Vagina (tissue), 2 donors: ENCODE measurements at regions not wholly inside any gene's neighbourhood (a gene's known extent, or its start where the extent isn't known, plus 50 kb on each side); places are given as distances from the start of the nearest gene placed in this dataset.

ENCODE experiments used
- DNase-seq, 2 donors: peaks; one replicate each; pipeline ENCODE4 v3.0.0-alpha.2; 2017; ENCODE audit errors: extremely low spot score in 2 of 2
- H3K27ac ChIP-seq: fragments of 200-600 bp; sonication (generic); one replicate; pipeline ENCODE4 v1.5.1; 2019
- H3K27me3 ChIP-seq: fragments of 200-600 bp; sonication (generic); one replicate; pipeline ENCODE4 v1.5.1; 2019
- H3K36me3 ChIP-seq, 2 donors: fragments of 200-600 bp; sonication (generic); one replicate each; pipeline ENCODE4 v1.5.1; 2017 to 2019
- H3K4me1 ChIP-seq: fragments of 200-600 bp; sonication (generic); one replicate; pipeline ENCODE4 v1.5.1; 2019
- H3K4me3 ChIP-seq, 2 donors: fragments of 200-600 bp; sonication (generic); 1 replicate in 1 of 2; 2 replicates in 1 of 2; pipeline ENCODE4 v1.5.1; 2016 to 2019
- H3K9me3 ChIP-seq: fragments of 200-600 bp; sonication (generic); one replicate; pipeline ENCODE4 v1.5.1; 2019
- POLR2A ChIP-seq, 2 donors: fragments of 450-650 bp; IDR thresholded peaks; one replicate each; pipeline ENCODE4 v1.6.1; 2017; ENCODE audit warnings: antibody characterized with exemption in 2 of 2, mild to moderate bottlenecking in 2 of 2, moderate library complexity in 2 of 2
- POLR2AphosphoS5 ChIP-seq, 2 donors: sonication (generic); formaldehyde crosslinking; IDR thresholded peaks; one replicate each; pipeline ENCODE4 v1.9.0; 2017; ENCODE audit warnings: antibody characterized with exemption in 2 of 2, mild to moderate bottlenecking in 2 of 2, low read depth in 1 of 2; ENCODE audit not compliant: insufficient read depth in 1 of 2
- intact Hi-C: fragments of 100-400 bp; cut with DNase I; formaldehyde crosslinking; loops from one replicate; pipeline ENCODE4 v1.15.1; 2023
- TF ChIP-seq, protein P1 (sequence below), 3 experiments: fragments of 450-650 bp in 2 of 3; fragments of 200-600 bp in 1 of 3; sonication (generic) in 1 of 3; IDR thresholded peaks; one replicate each; pipeline ENCODE4 v1.5.1; 2017 to 2019; ENCODE audit warnings: antibody characterized with exemption in 3 of 3, mild to moderate bottlenecking in 2 of 3, moderate library complexity in 2 of 3

DNA sequence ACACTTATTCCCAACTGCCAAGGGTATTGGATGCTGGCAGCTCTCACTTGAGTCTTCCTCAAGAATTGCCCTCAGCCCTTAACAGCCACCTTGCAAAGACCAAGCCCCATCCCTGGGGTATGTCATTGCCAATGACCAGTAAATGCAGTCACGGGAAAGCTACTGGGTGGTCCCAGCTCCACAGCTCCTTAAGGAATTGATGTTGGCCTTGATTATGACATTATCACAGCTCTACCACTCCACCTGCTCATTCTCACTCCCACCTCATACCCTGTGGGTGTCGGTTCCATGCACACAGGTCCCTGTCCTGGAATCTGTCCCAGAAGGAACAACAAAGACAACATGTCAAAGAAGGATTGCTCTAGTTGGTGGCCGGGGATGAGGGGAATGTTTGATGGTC lies 60.5 kb upstream of the GJB5 start:
- H3K27ac ChIP-seq: no peak overlapping the region
- H3K36me3 ChIP-seq: no peaks in the 10 kb centered on the region
- no peaks in the 10 kb centered on the region for H3K4me1 ChIP-seq
- no peaks in the 10 kb centered on the region for H3K27me3 ChIP-seq
- TF ChIP-seq, protein P1, sequence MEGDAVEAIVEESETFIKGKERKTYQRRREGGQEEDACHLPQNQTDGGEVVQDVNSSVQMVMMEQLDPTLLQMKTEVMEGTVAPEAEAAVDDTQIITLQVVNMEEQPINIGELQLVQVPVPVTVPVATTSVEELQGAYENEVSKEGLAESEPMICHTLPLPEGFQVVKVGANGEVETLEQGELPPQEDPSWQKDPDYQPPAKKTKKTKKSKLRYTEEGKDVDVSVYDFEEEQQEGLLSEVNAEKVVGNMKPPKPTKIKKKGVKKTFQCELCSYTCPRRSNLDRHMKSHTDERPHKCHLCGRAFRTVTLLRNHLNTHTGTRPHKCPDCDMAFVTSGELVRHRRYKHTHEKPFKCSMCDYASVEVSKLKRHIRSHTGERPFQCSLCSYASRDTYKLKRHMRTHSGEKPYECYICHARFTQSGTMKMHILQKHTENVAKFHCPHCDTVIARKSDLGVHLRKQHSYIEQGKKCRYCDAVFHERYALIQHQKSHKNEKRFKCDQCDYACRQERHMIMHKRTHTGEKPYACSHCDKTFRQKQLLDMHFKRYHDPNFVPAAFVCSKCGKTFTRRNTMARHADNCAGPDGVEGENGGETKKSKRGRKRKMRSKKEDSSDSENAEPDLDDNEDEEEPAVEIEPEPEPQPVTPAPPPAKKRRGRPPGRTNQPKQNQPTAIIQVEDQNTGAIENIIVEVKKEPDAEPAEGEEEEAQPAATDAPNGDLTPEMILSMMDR (IDR thresholded peaks at IDR 0.05): no peak
- TF ChIP-seq POLR2AphosphoS5 (IDR thresholded peaks at IDR 0.05; ENCODE audit: insufficient read depth in 1 of 2, low read depth in 1 of 2) (no peak), POLR2A (IDR thresholded peaks at IDR 0.05) (no peak)
- no peaks in the 10 kb centered on the region for H3K9me3 ChIP-seq
- intact Hi-C loops: no loop called here
- DNase-seq: peak in 1 of 2 donors; percentile 67
- no peak overlapping the region for H3K4me3 ChIP-seq

DNA sequence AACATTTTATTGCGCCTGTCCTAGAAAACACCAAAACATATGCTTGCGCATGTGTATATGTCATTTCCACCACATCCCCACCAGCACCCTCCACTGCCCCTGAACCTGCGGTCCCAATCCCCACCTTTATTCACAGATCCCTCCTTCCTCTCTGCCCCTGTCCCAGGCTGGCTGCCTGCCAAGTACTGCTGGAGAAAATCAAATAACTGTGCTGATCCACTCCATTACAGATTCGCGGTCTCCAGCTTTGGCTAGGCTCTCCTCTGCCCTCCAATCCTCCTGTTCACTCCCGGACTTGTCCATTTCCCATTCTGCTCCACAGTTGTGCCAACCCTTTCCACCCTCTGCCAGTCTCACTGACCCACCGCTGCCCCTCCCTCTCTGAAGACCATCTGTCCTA lies 59.3 kb upstream of the GJB5 start:
- Histone ChIP-seq H3K4me3 (no peak overlapping the region), H3K4me1 (no peaks in the 10 kb centered on the region), H3K36me3 (no peaks in the 10 kb centered on the region), H3K27me3 (no peaks in the 10 kb centered on the region), H3K9me3 (no peaks in the 10 kb centered on the region), H3K27ac (no peak overlapping the region)
- intact Hi-C loops: no loop called here
- TF ChIP-seq POLR2A (IDR thresholded peaks at IDR 0.05) (no peak), POLR2AphosphoS5 (IDR thresholded peaks at IDR 0.05; ENCODE audit: insufficient read depth in 1 of 2, low read depth in 1 of 2) (no peak)
- TF ChIP-seq, protein P1 (IDR thresholded peaks at IDR 0.05): no peak
- no peak for DNase-seq

DNA sequence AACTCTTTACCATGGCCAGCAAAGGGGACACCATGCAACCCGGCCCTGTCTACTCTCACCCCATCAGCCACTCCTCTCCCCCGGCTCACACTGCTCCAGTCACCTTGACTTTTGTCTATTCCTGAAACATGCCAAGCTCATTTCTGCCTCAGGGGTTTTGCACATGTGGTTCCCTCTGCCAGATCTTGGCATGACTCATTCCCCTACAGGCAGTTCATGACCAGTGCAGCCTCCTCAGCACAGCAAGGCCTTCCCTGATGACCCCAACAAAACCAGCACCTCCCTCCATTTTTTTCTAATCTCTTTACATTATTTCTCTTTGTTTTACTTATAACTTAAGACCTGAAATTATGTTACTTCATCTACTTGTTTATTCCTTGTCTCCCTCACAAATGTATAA lies 58.6 kb upstream of the GJB5 start:
- no peak for DNase-seq
- Histone ChIP-seq H3K4me1 (no peaks in the 10 kb centered on the region), H3K9me3 (no peaks in the 10 kb centered on the region), H3K27me3 (no peaks in the 10 kb centered on the region), H3K27ac (no peak overlapping the region), H3K36me3 (no peaks in the 10 kb centered on the region), H3K4me3 (no peak overlapping the region)
- TF ChIP-seq POLR2AphosphoS5 (IDR thresholded peaks at IDR 0.05; ENCODE audit: insufficient read depth in 1 of 2, low read depth in 1 of 2): no peak
- TF ChIP-seq, protein P1 (IDR thresholded peaks at IDR 0.05): no peak
- TF ChIP-seq POLR2A (IDR thresholded peaks at IDR 0.05): no peak
- intact Hi-C loops: no loop called here

DNA sequence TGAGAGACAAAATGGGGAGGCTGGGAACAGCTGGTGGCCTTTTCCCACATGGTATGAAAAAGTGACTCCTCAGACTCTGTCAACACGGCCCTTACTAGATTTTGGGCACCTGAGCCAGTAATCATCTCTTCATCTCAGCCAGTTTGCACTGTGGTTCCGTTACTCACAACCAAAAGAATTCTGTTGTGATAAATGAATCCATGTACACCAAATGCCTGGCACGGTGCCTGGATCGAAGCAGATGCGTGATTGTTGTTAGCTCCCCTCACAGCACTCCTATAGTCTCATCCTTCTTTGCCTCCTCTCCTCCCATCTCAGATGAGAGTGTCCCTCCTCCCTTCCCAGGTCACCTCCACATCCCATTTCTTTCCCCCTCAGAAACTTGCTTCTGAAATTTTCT lies 57.9 kb upstream of the GJB5 start:
- no peaks in the 10 kb centered on the region for H3K36me3 ChIP-seq
- no peak for DNase-seq
- no peaks in the 10 kb centered on the region for H3K9me3 ChIP-seq
- intact Hi-C loops: no loop called here
- no peaks in the 10 kb centered on the region for H3K27me3 ChIP-seq
- no peaks in the 10 kb centered on the region for H3K4me1 ChIP-seq
- TF ChIP-seq, protein P1 (IDR thresholded peaks at IDR 0.05): no peak
- TF ChIP-seq POLR2A (IDR thresholded peaks at IDR 0.05) (no peak), POLR2AphosphoS5 (IDR thresholded peaks at IDR 0.05; ENCODE audit: insufficient read depth in 1 of 2, low read depth in 1 of 2) (no peak)
- H3K27ac ChIP-seq: no peak overlapping the region
- no peak overlapping the region for H3K4me3 ChIP-seq

DNA sequence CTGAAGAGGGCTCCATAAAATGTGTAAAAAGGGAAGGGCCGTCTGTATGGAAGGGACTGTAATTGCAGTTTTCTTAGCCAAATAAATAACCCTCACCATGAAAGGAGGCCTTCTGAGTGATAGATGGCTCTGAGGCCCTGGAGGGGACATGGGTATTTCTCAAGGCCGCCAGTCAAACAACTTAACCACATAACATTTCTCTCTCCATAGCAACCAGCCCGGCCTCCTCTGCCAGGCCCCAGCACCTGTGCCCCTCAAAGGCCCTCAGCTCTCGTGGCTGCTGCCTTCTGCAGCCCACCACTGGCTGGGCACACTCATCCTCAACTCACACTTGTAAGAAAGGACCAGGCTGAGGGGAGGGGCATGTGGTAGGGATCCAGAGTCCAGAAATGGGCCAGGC lies 57.0 kb upstream of the GJB5 start:
- Histone ChIP-seq H3K9me3 (no peaks in the 10 kb centered on the region), H3K36me3 (no peaks in the 10 kb centered on the region), H3K4me3 (no peak overlapping the region), H3K4me1 (no peaks in the 10 kb centered on the region), H3K27ac (no peak overlapping the region), H3K27me3 (no peaks in the 10 kb centered on the region)
- DNase-seq: no peak
- TF ChIP-seq POLR2AphosphoS5 (IDR thresholded peaks at IDR 0.05; ENCODE audit: insufficient read depth in 1 of 2, low read depth in 1 of 2): no peak
- TF ChIP-seq, protein P1 (IDR thresholded peaks at IDR 0.05): no peak
- TF ChIP-seq POLR2A (IDR thresholded peaks at IDR 0.05): no peak
- intact Hi-C loops: no loop called here
